Tibial nerve (tissue), 4 donors: ENCODE measurements at regions not wholly inside any gene's neighbourhood (a gene's known extent, or its start where the extent isn't known, plus 50 kb on each side); places are given as distances from the start of the nearest gene placed in this dataset.

Experiments used
- DNase-seq, 2 donors: peaks; one replicate each; pipeline ENCODE4 v3.0.0-alpha.2; 2019; ENCODE audit warnings: low spot score in 2 of 2
- H3K27ac ChIP-seq, 4 donors: fragments of 200-600 bp; sonication (generic) in 3 of 4; one replicate each; pipeline ENCODE4 v1.5.1; 2017 to 2019; ENCODE audit warnings: mild to moderate bottlenecking in 1 of 4
- H3K27me3 ChIP-seq, 2 donors: fragments of 200-600 bp; sonication (generic) in 1 of 2; one replicate each; pipeline versions ENCODE4 v1.5.1 to v1.6.0; 2017 to 2019
- H3K36me3 ChIP-seq, 3 donors: fragments of 200-600 bp; sonication (generic); one replicate each; pipeline ENCODE4 v1.5.1; 2018 to 2019
- H3K4me1 ChIP-seq, 4 donors: fragments of 200-600 bp; sonication (generic) in 3 of 4; one replicate each; pipeline ENCODE4 v1.5.1; 2017 to 2019
- H3K4me3 ChIP-seq, 4 donors: fragments of 200-600 bp; sonication (generic) in 3 of 4; one replicate each; pipeline ENCODE4 v1.5.1; 2017 to 2019; ENCODE audit warnings: mild to moderate bottlenecking in 1 of 4, moderate library complexity in 1 of 4
- H3K9me3 ChIP-seq, 4 donors: fragments of 200-600 bp; sonication (generic) in 3 of 4; one replicate each; pipeline ENCODE4 v1.5.1; 2017 to 2019
- EP300 ChIP-seq, 2 donors: sonication (generic); formaldehyde crosslinking; IDR thresholded peaks; one replicate each; pipeline ENCODE4 v1.6.1; 2017; ENCODE audit warnings: antibody characterized with exemption in 2 of 2, mild to moderate bottlenecking in 1 of 2
- POLR2A ChIP-seq, 2 donors: fragments of 450-650 bp; IDR thresholded peaks; one replicate each; pipeline ENCODE4 v1.6.1; 2017; ENCODE audit warnings: antibody characterized with exemption in 2 of 2, mild to moderate bottlenecking in 2 of 2, moderate library complexity in 2 of 2
- WGBS, 2 donors: methylation state at CpG; one replicate each; pipeline ENCODE4 v1.1.5; 2018; 5-methylcytosine and 5-hydroxymethylcytosine counted together
- TF ChIP-seq, protein P1 (sequence below), 5 experiments: fragments of 200-600 bp in 3 of 5; fragments of 450-650 bp in 2 of 5; sonication (generic) in 3 of 5; IDR thresholded peaks; one replicate each; pipeline ENCODE4 v1.5.1; 2016 to 2019; ENCODE audit warnings: antibody characterized with exemption in 5 of 5, mild to moderate bottlenecking in 3 of 5, moderate library complexity in 2 of 5

DNA sequence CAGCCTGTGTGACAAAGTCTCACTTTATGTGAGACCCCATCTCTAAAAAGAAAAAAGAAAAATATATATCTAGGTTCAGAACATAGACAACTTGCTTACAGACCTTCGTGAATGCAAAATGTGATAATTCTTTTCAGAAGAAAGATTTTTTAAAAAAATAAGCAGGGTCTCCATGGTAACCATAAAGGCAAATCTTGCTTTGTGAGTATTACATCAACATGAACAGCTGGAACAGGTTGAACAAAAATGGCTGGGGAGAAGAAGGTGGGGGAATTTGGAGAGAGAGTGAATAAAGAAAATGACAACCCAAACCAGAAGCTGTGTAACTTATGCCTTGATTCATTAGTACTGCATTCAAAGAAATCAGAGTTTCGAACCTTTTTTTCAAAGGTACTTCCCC lies 125.2 kb upstream of the RAP2B start:
- Histone ChIP-seq H3K36me3 (no peaks in the 10 kb centered on the region), H3K27ac (no peak overlapping the region), H3K27me3 (no peaks in the 10 kb centered on the region), H3K9me3 (no peaks in the 10 kb centered on the region), H3K4me3 (no peak overlapping the region), H3K4me1 (peaks cover 0 to 7% (median 0%) of the 10 kb centered on the region in 4 donors)
- TF ChIP-seq EP300 (IDR thresholded peaks at IDR 0.05), result no peak
- TF ChIP-seq, protein P1, sequence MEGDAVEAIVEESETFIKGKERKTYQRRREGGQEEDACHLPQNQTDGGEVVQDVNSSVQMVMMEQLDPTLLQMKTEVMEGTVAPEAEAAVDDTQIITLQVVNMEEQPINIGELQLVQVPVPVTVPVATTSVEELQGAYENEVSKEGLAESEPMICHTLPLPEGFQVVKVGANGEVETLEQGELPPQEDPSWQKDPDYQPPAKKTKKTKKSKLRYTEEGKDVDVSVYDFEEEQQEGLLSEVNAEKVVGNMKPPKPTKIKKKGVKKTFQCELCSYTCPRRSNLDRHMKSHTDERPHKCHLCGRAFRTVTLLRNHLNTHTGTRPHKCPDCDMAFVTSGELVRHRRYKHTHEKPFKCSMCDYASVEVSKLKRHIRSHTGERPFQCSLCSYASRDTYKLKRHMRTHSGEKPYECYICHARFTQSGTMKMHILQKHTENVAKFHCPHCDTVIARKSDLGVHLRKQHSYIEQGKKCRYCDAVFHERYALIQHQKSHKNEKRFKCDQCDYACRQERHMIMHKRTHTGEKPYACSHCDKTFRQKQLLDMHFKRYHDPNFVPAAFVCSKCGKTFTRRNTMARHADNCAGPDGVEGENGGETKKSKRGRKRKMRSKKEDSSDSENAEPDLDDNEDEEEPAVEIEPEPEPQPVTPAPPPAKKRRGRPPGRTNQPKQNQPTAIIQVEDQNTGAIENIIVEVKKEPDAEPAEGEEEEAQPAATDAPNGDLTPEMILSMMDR (IDR thresholded peaks at IDR 0.05), result no peak
- no peak for TF ChIP-seq POLR2A (IDR thresholded peaks at IDR 0.05)
- DNase-seq, result no peak
- WGBS, 2 donors, result 85 to 93% methylated on average over 2 of the region's 2 CpGs

GRCh38 chr3:153038367-153038766 lies 123.7 kb upstream of the RAP2B start:
- Histone ChIP-seq H3K27me3 (no peaks in the 10 kb centered on the region), H3K9me3 (no peaks in the 10 kb centered on the region), H3K36me3 (no peaks in the 10 kb centered on the region), H3K4me1 (peaks cover 0 to 9% (median 0%) of the 10 kb centered on the region in 4 donors), H3K4me3 (no peak overlapping the region), H3K27ac (no peak overlapping the region)
- TF ChIP-seq POLR2A (IDR thresholded peaks at IDR 0.05), result no peak
- TF ChIP-seq EP300 (IDR thresholded peaks at IDR 0.05), result no peak
- TF ChIP-seq, protein P1 (IDR thresholded peaks at IDR 0.05), result no peak
- 76 to 81% methylated on average over 5 of the region's 5 CpGs for WGBS, 2 donors
- DNase-seq, result no peak

DNA sequence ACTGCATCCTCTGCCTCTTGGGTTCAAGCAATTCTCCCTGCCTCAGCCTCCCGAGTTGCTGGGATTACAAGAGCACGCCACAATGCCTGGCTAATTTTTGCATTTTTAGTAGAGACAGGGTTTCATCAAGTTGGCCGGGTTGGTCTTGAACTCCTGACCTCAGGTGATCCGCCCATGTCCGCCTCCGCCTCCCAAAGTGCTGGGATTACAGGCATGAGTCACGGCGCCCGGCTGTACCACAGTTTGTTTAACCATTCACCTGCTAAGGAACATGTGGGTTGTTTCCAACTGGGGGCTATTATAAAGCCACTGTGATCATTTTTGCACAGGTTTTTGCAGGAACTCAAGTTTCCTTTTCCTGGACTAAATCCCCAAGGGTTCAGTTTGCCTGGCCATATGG lies 123.2 kb upstream of the RAP2B start:
- Histone ChIP-seq H3K36me3 (no peaks in the 10 kb centered on the region), H3K27me3 (no peaks in the 10 kb centered on the region), H3K27ac (no peak overlapping the region), H3K9me3 (no peaks in the 10 kb centered on the region), H3K4me1 (peaks cover 0 to 13% (median 0%) of the 10 kb centered on the region in 4 donors), H3K4me3 (no peak overlapping the region)
- 47 to 49% methylated on average over 9 of the region's 9 CpGs for WGBS, 2 donors
- TF ChIP-seq POLR2A (IDR thresholded peaks at IDR 0.05) (no peak), EP300 (IDR thresholded peaks at IDR 0.05) (no peak)
- TF ChIP-seq, protein P1 (IDR thresholded peaks at IDR 0.05), result no peak
- no peak for DNase-seq

DNA sequence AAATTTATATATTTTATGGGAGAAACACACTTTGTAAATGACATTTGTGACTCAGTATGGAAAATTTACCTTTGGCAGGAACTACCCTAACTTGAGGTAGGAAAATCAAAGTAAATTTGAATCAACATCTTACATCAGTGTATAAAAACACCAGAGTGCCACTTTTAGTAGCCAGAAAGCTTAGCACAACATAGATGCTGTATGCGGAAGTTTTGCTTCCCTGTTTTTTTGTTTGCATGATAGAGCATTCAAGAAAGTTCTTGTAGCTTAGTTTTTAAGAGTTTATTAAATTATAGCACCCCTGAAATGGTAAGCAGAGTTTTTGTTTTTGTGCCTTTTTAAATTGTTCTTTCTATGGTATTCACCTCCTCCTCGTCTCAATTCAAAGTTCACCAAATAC lies 120.8 kb upstream of the RAP2B start:
- no peak for DNase-seq
- peaks cover 0 to 17% (median 0%) of the 10 kb centered on the region in 4 donors for H3K4me1 ChIP-seq
- H3K27ac ChIP-seq, result no peak overlapping the region
- H3K4me3 ChIP-seq, result no peak overlapping the region
- TF ChIP-seq, protein P1 (IDR thresholded peaks at IDR 0.05), result no peak
- TF ChIP-seq POLR2A (IDR thresholded peaks at IDR 0.05) (no peak), EP300 (IDR thresholded peaks at IDR 0.05) (no peak)
- 91 to 97% methylated on average over 2 of the region's 2 CpGs for WGBS, 2 donors
- H3K9me3 ChIP-seq, result no peaks in the 10 kb centered on the region
- no peaks in the 10 kb centered on the region for H3K36me3 ChIP-seq
- no peaks in the 10 kb centered on the region for H3K27me3 ChIP-seq

- no peak for DNase-seq
- H3K36me3 ChIP-seq, result no peaks in the 10 kb centered on the region
- no peaks in the 10 kb centered on the region for H3K9me3 ChIP-seq
- WGBS, 2 donors, result 61 to 69% methylated on average over 1 of the region's 1 CpG
- H3K27ac ChIP-seq, result no peak overlapping the region
- peaks cover 0 to 17% (median 0%) of the 10 kb centered on the region in 4 donors for H3K4me1 ChIP-seq
- TF ChIP-seq EP300 (IDR thresholded peaks at IDR 0.05), result no peak
- TF ChIP-seq, protein P1 (IDR thresholded peaks at IDR 0.05), result no peak
- no peak for TF ChIP-seq POLR2A (IDR thresholded peaks at IDR 0.05)
- no peak overlapping the region for H3K4me3 ChIP-seq
- H3K27me3 ChIP-seq, result no peaks in the 10 kb centered on the region
Measured at GRCh38 chr3:153042088-153042487, 119.9 kb upstream of the RAP2B start.
